NAMALWA (cell line): ENCODE measurements at regions not wholly inside any gene's neighbourhood (a gene's known extent, or its start where the extent isn't known, plus 50 kb on each side); places are given as distances from the start of the nearest gene placed in this dataset.
"Not testable (repeated sequence)": the region's sequence is repeated elsewhere in the genome, so short reads cannot be mapped to it uniquely, and the experiment has no call there.

Source experiments
- DNase-seq: peaks from one replicate; pipeline ENCODE4 v3.0.0-alpha.2; 2015; ENCODE audit warnings: low spot score

DNA sequence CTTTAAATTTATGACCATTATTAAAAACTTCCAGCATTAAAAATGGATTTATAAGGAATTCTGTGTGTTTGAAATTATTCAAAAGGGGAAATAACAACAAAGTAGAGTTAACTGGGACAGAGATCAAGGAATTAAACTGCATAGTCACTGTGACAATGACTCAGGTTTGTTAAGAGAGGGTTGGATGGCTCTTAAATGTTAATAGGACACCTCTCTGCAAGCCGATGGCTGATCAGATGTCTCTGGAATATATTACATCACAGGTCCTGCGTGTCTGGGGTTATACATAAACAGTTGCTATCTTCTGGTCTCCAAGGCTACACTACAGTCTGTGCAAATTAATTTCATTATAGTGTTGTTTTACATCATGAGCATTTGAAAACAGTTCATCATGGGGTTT, 574.3 kb downstream of the COL12A1 start:
- DNase-seq: no peak

DNA sequence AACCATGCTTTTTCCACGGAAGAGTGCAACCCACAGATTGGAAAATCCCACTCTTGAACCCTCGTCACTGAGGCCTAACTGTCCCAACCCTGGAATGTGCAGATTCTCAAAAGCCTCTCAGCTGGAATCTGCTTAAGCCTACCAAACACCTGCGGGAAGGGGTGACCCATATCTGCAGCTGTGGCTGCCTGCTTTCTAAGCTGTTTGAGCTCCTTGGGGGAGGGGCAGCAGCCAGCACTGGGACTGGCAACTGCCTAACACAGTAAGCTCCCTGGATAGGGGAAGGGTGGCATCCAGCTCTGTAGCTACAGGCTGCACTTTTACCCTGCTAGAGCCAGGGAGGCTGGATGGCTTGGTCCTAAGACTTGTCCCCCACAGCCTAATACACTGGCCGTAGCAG, 579.6 kb downstream of the COL12A1 start:
- no peak for DNase-seq

DNA sequence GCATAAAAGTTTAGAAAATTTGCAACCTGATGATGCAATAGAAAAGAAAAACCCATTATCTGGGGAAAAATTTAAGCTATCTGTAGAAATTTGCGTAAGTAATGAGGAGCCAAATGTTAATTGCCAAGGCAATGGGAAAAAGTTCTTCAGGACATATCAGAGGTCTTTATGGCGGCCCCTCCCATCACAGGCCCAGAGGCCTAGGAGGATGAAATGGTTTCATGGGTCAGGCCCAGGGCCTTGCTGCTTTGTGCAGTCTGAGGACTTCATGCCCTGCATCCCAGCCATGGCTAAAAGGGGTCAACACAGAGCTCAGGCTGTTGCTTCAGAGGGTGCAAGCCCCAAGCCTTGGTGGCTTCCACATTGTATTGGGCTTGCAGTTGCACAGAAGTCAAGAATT, 582.8 kb downstream of the COL12A1 start:
- no peak for DNase-seq

DNA sequence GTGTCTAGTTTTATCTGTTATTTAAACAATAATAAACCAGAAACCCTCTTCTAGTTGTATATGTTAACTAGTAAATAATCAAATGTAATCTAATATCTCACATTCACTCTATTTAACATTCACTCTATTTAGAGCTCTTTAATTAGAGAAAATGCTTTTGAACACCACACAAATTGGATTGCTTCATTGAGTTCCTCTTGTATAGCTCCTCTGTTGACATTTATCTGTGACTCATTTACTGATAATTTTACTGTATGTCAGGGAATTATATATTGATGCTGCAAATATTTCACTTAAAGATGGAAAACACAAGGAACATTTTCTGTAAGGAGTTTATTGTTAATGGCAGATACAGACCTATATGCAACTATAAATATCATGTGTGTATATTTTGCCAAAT, 594.6 kb downstream of the COL12A1 start:
- DNase-seq: no peak

DNA sequence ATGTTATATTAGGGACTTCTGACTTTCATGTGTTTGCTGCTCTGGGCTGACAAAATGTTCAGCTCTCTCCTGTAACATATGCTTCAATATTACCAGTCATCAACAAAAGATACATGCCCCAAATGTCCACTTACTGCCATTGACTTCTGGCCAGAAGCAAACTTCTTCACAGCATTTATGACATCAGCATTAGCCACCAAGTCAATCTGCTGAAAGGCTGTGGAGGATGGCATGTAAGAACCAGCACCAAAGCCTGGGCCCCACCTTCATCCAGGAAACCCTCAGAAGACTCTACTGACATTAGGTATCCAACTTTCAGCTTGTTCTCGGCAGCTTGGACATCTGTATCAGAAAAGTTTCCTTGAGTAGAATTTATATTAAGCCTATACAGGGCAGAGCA, 595.5 kb downstream of the COL12A1 start:
- no peak for DNase-seq

DNA sequence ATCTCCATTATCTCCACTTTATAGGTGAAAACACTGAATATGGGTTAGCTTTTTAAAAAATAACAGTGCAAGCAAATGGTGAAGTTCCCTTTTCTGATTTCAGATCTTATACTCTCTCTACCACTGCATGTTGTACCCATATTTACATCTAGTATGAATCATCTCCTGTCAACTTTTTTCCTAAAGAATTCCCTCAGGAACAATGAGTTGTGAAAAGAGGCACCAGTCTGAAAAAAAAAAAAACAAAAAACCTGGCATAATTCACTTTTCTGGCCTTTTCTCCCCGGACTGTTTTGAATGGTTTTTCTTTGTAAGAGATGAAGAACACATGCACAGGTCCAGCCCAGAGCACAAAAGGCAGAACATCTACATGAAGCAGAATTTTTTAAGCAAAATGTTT, 596.0 kb downstream of the COL12A1 start:
- DNase-seq: no peak

DNA sequence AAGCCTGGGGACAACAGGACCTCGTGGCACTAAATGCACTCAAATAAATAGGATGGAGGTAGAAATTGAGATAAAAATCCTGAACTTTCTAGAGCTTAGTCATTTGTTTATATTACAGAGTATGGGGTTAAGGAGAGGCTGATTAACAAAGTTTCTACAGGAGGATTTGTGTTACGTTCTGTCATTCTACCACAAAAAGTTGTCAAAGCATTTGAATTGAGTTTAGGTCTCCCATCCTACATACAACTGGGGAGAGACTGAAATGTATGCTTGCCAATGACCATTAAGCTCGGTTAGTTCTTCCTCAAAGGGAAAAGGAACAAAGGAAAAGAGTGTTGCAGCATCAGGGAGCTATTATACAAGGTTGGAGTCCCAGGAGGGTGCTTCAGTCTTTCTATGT, 597.9 kb downstream of the COL12A1 start:
- DNase-seq: no peak

DNA sequence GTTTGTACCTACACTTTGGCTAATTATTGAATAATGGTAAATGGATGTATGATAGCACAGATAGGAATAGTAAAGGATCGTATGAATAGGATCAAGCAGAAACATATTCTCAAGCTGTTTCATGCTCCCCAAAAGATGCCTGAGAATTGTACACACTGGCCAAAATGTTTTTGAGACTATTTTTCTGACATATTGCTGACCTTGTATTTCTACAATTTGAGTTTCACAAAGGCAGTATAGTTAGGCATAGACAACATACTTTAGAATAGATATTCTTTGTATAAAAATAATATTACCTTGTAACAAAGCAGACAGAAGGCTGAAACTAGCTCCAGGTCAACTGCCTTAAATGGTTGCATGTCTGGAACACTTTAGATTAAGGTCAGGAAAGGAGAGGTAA, 598.4 kb downstream of the COL12A1 start:
- no peak for DNase-seq

DNA sequence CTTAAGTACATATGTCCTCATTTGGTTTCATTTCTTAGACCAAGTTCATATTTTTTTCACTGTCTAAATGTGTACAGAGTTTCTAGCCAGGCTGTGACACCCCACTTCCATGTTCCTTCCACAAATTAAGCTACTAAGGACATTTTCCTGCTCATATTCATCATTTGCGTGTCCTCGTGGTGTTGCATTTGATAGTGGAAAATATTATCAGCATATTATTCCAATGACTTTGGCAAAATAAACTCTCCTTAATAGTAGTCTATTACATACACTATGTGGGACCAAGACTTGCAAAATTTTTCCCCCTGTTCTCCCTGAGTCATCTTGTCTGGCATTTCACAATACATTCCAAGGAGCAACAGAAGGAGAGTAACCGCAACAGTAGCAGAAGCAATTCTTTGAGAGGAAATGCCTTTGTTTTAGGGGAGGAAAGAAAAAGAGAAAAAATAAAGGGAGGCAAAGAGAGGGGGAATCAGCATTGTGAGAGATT, 599.2 kb downstream of the COL12A1 start:
- DNase-seq: no peak

DNA sequence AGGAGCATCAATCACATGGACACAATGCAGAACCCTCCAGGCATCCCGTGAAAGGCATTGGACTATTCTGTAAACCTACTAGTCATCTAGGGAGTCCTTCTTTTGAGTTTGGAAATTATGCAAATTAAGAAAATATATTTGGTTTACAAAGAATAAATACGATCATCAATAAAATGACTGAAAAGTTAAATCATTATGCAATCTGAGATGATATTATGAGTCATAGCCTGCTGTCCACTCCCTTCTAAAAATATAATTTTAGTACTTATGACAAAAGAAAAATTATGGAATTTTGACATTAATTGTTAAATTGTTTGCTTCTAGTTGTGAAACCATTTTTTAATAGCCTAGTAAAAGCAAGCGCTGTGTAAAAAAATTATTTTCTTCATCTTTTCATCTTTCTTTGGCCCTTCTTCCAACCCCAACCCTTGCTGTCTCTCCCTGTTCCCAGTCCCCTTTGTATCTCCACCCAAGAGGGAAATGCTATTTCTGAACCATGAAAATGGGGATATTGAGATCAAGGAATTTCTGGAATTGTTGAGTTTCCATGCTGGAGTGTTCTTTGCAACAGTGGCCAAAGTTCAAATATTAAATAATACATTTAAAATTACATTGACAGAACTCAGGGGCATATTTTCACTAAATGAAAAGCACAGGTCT, 599.8 kb downstream of the COL12A1 start:
- no peak for DNase-seq

DNA sequence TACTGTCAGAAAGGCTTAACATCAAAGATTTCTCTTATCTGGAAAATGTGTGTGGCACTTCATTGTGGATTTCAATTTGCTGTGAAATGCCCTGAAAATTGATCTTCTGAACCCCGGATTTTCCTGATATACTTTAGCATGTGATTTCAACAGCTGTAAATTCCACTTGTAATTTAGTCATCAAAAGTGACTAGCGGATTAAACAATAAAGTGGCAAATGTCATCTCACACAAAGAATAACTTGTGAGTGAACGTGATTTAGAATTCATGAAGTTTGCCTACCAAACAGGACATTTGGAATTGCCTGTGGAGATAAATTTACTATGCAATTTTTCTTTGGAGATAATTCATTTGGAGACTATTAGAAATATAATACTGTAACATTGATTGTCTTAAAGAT, 601.6 kb downstream of the COL12A1 start:
- no peak for DNase-seq

DNA sequence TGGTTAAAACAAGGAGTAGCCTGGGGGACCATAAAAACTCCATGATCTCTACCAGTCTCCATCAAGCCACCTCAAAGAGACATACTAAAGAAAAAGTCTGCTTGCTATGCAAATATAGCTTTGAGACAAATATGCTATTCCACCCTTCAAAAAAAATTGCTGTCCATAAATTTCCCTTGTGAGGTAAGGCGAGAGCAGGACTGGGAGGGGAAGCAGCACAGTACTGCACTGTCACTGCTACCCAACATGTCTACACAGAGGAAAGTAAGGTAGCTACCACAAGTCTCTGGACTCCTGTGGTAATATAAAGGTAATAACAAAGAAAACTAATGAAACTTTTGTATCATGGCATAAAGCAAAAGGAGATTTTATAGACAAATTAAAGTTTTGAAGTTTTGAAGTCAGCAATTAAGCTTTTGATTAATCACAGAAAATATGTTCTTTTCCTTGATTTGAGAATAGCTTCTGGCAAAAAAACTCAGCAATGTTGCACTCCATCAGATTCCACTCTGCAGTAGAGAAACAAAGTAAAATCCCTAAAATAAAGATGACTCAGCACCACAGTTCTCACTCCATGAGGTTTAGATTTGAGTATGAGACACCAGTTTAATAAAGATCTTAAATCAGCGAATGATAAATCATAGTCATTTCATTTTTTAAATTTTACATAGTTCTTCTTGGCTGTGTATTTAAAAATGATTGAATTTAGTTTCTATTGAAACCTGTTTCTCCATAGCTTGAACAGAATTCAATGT, 602.4 kb downstream of the COL12A1 start:
- DNase-seq: no peak

DNA sequence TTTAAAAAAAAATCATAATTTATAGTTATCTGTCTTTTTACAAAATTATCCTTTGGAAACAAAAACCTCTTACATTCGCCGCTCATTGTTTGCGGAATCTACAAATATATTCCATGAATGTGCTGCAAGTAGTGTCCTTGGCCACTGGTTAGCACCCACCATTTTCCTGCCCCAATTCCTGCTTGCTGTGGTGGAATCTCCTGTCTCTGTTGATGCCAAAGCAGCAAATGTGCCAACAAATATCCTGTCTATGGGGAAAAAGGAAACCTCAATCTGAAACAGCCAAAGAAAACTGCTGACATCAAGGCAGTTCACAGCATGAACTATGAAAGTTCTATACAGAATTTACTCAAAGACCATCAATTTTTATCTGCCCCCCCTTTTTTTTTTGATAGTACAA, 603.6 kb downstream of the COL12A1 start:
- DNase-seq: no peak

DNA sequence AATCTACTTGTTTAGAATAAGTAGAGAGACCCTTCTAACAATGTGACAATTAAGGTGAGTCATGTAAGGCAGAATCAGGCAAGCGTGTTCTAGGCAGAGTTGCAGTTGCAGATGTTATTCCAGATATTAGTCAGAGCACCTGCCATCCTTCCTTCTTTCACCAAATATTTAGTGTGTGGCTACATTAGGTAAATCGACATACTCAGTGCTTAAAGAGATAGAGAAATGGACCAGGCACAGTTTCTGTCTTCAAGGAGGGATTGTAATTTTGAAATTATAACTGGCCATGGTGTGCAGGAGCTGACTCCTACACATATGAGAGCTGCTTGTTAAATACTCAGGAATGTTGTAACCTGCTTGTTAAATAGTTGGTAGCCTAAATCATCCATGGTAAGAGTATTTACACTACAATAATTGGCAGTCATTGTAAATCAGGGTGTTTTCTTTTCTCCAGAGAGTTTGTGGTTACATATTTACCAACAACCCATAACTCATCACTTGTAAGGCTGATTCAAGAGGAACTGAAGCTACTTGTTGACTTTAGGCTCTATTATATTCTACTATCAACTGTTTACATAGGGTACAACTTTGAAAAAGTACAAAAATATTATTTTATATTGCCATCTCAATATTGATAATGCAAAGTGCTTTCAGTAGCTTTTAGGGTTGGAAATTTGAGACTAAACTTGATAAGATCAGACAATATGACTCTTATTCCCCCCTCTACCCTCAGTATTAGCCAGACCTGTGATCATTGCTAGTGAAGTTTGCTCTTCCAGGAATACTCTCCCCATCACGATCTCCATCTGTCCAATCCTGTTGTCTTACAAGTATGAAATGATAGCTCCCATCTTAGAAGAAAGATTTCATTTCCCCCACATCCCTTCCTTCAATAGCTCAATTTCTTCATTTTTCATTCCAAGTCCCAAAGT, 607.1 kb downstream of the COL12A1 start:
- DNase-seq: no peak

DNA sequence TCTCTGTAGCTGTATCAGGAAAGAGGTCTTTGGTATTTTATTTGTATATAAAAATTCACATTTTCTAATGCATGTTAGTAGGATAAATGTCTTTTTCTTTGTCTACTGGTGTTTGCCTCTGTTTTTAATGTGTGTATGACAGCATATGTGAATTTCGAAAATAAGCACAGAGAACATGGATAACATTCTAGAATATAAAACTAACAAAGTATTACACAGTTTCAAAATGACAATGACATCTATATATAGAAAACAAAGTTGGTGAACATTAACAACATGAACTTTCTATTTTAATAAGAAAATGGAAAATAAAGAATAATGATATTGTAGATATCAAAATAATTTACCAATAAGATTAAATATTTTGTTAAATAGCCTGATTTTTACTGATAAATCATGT, 608.0 kb downstream of the COL12A1 start:
- DNase-seq: no peak

DNA sequence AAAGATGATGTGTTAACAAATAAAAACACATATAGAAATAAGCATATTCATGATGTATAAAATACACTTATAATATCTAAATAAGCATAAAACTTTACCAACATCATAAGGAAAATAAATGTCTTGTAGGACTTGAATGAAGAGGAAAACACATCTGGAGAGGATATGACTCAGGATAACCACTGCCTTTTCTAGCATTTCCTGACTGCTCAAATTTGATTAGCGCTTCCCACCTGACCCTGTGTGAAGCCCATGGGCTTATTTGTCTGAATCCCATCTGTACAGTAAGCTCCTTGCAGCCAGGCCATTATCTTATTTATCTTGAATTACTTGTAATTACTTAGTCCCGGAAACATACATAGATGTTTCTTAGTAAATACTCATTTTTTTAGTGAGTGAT, 608.6 kb downstream of the COL12A1 start:
- no peak for DNase-seq

DNA sequence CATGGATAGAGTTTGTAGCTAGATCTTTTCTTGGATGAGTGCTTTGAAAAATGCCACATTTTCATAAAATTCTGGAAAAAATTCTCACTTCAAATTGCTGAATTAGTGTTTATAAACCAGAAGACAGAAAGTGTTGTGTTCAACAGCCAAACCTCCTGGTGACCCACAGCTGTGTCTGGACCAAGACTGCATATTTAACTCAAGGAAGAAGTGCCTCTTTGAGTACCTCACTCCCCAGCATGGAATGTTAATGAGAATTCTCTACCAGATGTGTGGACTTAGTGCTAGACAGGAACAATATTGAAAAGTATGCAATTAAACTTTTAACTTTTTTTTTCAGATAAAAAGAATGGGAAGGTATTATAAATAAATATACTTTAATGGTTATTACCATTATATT, 609.3 kb downstream of the COL12A1 start:
- DNase-seq: no peak

DNA sequence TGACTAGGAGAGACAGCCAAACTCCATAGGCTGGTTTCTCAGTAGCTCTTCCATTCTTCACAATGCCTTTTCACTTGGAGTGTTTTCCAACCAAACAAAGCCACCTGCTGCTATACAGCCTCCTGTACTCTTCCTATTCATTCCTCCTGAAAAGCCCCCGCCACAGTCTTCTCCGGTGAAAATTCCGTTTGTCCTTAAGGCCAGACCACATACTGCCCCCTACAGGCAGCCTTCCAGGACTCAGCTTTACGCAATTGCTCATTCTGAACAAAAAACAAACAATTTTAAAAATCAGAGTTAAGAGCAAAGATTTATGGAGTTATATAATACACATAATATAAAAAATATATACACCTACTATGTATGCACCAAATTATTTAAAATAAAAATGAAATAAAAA, 611.5 kb downstream of the COL12A1 start:
- not testable (repeated sequence) for DNase-seq

DNA sequence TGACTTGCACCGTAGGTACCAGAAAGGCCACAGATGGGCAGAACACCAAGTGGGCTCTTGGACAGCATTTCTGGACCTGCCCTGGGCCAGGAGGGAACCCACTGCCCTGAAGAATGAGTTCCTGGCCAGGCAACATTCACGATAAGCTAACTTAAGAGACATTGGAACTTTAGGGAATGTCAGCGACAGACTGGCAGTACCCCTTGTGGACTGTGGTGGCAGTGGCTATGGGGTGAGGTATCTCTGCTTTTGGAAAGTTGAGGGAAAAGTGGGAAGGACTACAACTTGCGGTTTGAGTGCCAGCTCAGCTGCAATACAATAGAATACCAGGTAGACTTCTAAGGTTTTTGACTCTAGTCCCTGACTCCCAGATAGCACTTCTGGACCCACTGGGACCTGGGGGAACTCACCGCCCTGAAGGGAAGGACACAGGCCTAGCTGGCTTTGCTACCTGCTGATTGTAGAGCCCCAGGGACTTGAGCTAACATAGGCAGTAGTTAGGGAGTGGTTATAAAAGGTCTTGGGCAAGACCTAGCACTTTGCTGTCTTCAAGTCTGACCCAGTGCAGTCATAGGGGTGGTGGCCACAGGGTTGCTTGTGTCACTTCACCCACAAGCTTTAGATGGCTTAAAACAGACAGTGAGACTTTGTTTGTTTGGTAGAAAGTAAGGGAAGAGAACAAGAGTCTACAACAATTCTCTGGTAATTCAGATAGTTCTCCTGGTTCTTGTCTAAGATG, 617.6 kb downstream of the COL12A1 start:
- no peak for DNase-seq

DNA sequence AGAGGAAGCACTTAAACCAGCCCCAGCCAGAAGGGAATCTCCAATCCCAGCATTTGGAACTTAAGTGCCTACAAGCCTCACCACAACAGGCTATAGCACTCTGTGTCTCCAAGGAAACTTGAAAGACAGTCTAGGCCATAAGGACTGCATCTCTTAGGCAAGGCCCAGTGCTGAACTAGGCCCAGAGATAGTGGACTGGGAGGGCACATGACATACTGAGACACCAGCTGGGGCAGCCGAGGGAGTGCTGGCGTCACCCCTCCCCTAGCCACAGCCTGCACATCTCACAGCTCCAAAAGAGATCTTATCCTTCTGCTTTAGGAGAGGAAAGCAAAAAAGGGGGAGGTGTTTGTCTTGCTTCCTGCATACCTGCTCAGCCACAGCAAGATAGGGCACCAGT, 618.5 kb downstream of the COL12A1 start:
- no peak for DNase-seq

DNA sequence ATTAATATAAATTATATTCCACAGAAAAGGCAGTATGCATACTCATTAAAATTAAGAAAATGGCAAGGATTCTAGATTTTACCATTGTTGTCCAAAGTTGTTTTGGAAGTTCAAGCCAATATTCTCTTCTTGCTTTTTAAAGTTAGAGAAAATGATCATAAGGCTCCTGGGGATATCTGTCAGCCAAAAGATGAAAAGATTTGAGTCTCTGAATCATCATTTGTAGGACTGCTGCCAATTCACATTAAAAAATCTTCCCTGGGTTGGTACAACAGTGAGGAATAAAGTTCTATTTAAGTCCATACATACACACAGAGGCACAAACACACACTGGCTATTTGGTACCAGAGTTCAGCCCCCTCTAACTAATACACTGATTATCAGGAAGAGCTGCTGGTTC, 620.1 kb downstream of the COL12A1 start:
- no peak for DNase-seq

DNA sequence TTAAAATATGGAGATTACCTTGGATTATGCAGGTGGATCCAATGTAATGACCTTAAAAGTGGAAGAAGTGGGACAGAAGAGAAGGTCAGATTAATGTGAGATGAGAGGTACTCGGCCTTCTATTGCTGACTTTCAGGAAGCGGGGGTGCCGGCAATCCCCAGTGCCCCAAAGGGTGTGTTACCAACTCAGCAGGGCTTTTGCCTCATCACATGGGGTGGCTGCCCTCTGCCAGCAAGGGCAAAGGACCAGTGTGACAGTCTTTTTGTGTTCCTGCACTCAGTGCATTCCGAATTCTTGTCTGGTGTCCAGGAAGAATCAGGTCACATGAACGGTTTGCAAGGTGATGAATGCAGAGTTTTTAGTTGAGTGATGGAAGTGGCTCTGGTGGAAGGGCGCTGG, 624.2 kb downstream of the COL12A1 start:
- no peak for DNase-seq
